Stimulated activated CD8-positive, alpha-beta memory T cell treated with anti-CD3 and anti-CD28 coated beads, Interleukin-4, amount 100 ng/mL, for 4 hours (primary cell): ENCODE measurements at regions not wholly inside any gene's neighbourhood (a gene's known extent, or its start where the extent isn't known, plus 50 kb on each side); places are given as distances from the start of the nearest gene placed in this dataset.

Experiments
- DNase-seq, 2 donors: peaks; one replicate each; pipeline ENCODE4 v3.0.0-alpha.2; 2020; ENCODE audit warnings: low read depth in 2 of 2, low spot score in 1 of 2

DNA sequence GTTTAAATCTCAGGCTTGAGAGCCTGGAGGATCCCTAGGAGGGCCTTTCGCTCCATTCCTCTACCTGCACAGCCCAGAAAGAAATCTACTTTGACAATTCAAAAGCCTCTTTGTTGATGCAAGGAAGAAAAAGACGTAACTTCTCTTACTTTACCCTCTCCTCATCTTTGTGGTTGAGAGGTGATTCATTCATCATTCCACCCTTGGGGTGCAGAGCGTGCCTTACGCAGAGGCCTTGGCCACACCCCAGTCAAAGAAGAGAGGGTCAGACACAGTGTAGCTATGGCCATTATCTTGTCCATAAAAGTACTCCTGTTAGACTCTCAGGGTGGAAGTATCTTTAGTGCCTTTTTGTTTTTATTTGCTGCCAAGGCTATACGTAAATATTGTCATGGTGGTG is 184.0 kb downstream of the IRS2 start:
- no peak for DNase-seq

DNA sequence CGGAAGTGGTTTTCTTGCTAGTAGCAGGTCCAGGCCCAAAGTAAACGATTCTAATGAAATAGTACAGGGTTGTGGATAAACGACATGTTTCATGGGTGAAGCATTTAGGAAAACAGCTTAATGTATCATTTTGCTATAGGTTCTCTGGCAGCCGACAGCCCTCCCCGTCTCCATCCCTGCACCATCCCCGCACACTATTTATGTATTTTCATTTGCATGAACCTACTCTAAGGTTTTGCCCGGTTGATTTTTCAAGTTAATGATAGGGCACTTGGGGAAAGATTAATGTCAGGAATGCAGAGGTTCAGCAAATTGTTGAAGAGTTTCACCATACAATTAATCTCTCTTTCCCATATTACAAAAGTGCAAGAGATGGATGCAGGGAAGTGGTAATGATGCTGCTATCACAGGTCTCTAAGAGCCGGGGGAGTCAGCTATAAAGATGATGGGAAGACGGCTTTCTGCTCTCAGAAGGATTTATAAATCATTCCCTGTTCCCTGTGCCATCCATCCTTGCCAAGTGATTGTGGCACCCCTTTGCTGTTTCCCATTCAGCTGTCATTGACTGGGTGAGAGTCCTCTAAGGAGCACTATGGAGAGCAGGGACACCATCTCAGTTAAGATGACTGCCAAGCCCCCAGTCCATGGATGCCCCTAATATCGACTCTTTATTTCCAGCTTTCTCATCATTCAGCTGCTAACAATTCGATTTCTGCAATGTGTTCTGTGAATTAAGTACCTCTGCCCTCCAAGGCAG is 186.3 kb downstream of the IRS2 start:
- DNase-seq, result no peak

DNA sequence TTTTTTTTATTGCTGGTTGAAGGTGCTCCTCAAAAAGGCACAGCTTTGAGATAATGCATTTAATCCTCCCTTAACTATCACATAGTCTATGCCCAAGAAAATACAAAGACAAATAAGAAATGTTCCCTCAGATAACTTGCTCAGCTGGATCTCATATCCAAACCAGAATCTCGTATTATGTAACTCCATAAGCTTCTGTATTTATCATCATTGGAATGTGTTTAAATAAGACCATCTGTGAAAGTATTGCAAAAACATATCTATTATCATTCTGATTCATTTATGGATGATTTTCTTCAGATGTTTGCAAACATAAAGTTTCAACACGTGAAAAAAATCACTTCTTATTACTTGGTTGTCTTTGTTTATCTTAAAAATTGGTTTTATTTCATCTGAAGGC is 190.9 kb downstream of the IRS2 start:
- DNase-seq, result no peak

DNA sequence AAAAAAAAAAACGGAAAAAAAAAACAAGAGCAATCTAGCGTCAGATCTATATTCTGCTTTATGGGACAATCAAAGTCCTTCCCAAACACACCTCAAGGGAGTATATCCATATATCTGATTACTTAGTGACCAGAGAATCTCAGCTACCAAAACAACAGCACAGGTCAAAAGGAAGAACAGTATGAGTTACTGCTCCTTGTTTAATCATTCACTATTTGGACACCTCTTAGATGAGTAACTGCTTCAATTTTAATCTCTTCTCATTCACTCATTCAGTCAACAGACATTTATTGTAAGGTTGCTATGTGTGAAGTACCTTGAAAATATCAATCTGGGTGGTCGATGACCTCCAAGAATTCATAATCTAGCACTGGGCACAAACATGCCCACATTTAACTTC is 193.2 kb downstream of the IRS2 start:
- DNase-seq, result no peak

DNA sequence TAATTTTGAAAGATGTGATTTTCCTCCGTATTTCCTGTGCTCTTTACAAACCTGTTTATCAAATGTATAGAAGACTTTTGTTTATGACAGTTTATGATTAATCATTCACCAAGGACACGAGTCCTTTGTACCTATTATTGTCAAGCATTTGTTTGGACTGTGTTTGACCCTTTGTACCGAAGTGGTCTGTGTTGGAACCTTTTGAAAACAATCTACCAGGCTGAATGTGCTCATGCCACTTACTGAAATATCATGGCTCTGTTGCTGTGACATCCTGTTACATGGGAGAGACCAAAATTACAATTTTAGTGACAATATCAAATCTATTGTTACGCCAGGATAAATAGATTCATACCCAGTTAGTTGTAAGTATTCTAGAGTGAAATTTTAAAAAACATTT is 193.6 kb downstream of the IRS2 start:
- no peak for DNase-seq

DNA sequence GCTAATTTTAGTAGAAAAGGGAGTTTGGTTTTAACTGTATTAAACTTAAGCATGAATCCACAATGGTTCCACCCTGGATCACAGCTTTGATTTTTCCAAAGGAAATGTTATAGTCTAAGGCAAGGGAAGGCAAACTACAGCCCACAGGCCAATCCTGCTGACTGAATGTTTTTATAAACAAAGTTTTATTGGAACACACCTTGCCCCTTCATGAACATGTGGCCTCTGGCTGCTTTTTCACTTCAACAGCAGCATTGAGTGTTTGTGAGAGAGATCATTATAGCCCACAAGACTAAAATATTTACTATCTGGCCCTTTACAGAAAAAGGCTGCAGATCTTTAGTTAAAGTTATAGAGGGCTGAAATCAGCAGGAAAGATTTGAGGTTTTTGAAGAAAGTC is 198.7 kb downstream of the IRS2 start:
- no peak for DNase-seq

DNA sequence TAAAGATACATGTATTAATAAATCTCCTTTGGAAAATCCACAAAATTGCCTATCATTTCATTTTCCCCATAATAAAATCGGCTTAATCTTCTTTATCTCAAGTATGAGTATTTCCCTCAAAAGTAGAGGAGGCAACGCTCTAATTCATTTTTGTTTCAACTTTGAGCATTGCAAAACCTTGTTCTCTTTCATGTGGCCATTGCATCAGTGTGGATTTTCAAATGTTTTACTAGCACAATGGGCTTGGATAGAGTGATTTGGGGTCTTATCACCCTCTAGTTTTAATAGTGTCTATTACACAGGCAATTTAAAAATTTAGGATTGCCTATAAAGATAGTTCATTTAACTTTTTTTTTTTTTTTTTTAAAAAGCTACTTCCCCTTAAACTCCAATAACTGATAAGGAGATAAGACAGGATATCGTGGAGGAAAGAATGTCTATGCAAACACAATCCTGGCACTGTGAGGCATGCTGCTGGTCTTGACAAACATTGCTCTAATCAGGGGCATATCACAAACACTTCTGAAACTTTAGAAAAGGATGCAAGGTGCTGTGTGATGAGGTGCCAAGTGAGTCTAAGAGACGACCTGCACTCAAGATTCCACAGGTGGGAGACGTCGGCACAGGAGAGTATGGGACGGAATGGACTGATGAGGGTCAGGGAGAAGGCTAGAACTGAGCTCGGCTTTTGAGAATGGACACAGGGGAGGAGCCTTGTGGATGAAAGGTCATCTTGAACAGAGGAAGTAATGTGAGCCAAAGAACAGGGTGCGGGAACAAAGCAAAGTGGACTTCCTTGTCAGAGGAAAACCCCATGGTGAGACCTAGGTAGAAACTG is 199.7 kb downstream of the IRS2 start:
- DNase-seq, result no peak

DNA sequence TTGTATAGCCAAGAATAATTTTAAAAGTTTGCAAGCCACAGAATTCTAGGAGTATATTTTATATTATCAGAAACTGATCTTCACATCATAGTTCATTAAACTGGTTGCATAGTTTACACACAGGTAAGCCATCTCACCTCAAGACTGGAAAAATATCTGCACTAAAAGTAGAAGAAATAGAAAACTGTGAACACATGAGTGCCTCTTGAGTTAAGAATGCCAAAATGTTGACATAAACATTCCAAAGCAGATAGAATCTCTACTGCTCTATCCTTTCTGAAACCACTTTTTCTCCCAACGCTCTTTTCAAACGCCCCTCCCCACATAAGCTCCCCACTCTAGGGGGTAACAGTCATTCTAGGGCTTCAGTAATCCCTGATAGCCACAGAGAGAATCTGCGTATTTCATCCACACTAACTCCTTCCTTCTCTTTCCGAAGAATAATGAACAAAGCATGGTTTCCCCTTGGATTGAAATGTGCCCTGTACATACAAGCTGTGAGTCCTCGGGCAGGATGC is 201.5 kb downstream of the IRS2 start:
- DNase-seq, result no peak

DNA sequence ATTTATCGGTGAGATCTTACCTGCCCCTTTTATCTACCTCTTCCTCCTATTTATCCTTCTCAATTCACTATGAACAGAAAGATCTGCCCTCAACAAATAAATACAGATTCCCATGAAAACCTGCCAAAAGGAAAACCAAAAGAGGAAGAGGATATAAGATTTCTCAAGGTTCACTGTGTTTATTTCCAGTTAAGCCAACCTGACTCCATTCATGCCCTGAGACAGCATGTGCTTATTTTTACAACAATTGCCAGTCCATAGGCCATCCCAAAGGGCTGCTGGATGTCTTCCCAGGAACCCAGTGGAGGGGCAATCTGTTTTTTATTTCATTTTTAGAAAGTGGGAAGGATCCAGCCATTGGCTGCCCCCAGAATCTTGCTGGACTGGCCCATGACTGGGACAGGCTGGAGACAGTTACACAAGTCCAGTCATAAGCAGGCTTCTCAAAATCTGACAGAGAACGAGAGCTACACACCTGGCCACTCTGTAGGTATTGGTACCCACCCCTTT is 209.1 kb downstream of the IRS2 start:
- DNase-seq, result no peak

DNA sequence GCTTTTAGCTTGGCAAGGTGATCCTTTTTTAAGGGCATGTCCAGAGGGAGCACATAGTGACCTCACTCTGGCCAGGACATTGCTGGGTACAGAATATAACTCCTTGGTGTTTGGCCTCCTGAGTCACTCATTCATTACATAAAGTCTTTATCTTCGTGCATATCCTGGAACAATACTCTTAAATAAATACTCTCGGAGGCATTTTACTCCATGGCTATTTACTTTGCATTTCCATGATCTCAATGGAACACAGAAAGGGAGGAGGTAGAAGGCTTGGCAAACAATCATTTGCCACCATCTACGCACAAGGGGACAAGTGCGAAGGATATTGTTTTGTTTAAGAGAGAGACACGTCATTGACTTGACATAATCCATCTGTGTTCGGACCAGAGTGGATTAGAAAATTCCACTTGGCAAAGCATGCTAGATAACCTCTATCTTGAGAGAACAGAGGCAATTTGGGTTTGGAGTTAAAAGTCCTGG is 210.0 kb downstream of the IRS2 start:
- no peak for DNase-seq

DNA sequence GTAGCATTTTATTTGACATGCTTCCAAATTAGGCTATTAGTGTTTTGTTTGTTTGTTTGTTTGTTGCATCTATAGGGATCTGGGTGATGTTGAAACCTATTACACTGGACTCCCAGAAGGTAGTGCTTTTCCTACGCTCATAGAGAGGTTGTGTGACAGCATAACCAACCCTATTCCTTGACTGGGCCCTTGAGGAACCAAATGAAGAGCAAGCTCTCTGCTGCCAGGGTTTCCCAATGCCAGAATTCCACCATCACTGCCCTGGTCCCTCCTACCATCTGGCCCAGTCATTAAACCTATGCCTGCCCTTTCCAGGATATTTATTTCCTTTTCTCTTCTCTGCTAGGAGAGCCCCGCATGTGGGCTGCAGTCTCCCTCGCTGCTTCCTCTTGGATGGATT is 210.6 kb downstream of the IRS2 start:
- DNase-seq, result no peak

DNA sequence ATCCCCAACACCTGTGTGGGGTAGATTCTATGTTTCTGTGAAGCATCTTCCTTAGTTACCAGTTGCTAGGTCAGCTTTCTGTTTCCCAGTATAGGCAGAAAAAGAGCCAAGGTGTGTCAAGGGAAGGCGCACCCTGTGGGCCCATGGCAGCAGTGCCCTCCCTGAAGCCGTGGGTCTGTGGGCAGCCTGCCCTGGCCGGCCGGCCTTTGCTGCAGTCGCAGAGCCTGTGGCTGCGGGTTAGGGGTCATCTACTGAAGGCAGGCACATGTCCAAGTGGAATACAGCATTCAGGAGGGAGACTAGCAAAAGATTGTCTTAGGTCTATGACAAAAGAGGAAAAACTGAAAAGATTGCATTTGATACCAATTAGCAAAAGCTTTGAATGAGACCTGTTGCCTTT is 214.0 kb downstream of the IRS2 start:
- no peak for DNase-seq

DNA sequence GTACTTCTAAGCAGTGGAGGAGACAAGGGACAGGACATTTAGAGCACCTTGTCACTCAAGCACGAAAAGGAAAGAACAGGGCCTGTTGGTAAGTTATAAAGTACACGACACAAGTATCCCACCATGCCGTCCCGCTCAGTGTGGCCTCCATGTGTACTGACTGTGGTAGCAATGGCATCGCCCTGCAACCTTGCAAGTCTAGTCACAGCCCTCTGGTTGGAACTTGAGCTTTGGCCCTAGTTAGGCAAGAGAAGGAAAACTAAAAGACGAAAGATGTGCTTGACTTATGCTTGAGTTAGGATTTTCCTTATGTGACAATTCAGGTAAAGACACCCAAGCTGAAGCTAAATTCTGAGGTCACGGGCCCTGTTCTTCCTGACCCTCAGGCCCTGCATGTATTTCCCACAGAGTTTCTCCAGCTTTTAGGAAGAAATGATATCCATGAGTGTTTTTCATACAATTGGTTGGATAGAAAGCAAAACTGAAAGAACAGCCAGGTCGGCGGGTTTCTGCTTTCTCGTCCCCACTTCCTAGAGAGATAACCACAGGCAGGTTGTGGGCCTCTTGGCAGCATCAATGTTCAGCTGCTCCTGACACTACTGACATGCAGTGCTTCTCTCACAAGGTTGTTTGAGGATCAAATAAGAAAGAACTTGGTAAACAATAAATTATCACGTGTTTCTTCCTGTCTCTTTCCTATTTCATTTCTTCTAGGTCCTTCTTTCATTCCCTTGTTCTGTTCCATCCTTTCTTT is 216.2 kb downstream of the IRS2 start:
- DNase-seq, result peak in 1 of 2 donors; percentile 3

DNA sequence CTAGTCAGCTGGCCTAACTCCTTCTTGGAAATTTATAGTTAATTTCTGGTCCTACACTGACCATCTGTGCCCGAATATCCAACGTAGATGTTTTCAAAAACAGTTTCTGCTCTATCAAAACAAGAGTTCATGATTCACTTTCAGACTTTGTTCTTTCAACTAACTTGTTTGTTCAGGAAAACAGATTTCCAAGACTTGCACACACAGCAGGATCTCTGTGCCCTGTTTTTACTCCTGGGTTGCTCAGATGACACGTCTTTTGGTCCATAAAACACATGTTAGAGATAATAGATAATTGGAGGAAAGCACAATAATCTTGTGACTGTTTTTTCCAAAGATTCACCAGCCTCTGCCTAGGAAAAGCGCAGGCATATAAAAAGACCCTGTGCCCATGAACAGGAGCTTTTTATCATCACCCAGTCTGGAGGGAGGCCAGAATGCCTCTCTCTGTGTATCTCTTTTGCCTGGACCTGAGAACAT is 218.0 kb downstream of the IRS2 start:
- no peak for DNase-seq

DNA sequence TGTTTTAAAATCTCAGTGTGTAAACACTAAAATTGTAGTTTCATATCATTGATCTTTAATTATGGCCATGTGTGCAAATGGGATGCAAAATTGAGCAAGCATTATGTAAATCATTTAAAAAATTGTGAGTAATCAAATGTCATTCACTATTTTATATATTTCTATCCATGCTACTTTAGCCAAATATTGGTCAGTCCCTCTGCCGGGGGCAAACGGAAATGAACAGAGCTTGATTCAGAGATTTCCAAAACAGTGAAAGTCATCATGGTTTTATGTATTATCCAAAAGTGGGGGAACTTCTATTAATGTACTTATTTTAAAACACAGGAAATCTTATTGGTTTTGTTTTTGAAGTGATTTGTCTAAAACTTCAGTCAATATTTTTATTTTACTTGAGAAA is 219.1 kb downstream of the IRS2 start:
- no peak for DNase-seq

DNA sequence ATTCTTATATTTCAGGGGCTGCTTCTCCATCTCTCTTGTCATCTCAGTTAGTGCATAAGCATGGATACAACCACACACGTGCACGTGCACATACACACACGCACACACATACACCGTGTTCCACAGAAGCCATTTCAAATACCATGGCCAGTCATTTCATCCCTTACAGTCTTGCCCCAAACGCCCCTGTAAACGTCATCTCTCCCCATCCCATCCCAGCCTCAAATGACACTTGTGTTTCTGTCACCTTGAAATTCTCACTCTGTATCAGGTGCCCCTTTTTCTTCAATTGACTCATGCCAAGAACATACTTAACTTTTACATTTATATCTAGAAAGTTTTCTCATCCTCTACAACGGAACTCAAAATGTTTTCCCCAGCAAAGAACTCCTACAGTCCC is 220.5 kb downstream of the IRS2 start:
- DNase-seq, result no peak

DNA sequence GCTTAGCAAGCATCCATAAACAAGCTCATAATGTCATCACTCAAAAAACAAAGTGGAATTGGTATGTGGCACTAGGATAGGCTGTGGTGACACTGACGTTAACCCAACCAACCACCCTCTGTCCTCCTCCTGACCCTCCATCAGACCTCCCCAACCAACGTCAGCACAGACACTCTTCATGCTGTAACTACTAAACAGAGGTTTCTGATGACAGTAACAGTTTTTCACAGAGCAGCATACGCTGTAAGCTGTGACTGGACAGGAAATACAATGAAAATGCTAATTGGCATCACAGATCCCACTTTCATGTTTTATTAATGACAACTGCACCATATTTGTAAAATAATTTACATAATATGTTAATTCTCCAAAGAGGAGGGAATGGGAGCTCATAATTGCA is 238.0 kb downstream of the IRS2 start:
- no peak for DNase-seq

DNA sequence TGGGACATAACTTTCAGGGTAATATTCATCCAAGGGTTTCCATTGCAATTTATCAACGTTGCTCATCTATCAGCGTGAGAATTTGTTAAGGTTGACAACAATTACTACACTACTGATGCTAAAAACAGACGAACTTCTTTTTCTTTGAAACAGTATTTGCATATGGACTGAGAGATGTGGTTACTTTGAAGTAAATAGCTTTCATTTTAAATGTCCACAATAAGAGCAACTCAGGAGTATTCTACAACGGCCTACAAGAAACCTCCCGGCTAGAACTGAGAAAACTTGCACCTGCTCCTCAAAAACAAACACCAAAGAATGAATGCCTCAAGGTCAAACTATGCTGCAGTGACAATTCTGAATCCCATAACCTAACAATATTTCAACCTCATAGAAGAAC is 238.4 kb downstream of the IRS2 start:
- DNase-seq, result no peak

DNA sequence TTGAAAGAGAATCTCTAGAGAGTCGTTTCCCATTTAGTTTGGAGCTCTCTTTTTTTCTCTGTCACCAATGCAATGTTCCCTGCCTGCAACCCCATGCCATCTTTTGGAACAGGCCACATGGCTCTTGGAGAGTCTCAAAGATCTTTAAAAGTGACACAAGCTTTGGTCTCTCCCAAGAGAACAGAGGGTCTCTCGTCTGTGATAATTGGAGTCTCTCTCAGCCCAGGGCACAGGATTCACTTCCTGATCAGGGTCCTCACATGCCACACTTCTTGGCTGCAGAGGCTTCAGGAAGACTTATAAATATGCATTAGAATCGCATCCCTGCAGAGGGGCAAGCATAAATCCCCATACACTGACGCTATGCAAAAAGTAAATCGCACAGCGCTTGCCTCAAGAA is 240.5 kb downstream of the IRS2 start:
- DNase-seq, result no peak

DNA sequence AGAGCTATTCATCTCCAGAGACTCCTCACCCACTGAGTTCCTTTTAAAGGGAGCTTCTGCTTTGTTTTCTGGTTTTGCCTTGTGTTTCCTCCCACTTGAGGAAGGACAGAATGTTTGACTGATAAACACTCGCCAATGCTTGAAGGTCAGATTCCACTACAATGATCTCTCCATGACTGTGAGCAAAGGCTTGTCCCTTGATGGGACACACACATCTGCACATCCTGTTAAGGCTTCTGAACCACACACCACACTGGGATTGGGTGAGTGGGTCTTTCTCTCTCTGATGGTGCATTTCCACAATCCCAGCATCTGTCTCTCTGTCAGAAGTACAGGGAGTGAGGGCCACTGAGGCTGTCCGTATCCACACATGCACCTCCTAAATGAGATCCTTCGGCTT is 245.3 kb downstream of the IRS2 start:
- no peak for DNase-seq

DNA sequence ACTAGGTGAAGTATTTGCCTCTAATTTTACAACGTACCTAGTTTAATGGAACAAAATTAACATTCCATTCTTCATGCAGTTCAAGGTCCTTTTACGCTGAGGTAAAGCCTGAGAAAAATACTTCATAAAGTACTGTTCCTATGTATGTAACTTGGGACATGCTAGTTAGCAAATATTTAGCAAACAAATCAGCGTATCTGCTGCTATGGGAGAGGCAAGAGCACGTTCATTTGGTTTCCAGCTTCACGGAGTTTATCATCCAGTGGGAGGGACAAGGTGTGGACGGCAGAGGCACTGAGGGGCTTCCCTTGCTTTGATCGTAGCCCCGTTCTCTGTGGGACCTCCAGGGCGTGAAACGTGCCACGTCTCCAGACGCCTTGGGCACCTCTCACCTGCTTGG is 248.8 kb downstream of the IRS2 start:
- DNase-seq, result no peak
